ENCODE measurements at regions not wholly inside any gene's neighbourhood (a gene's known extent, or its start where the extent isn't known, plus 50 kb on each side); places are given as distances from the start of the nearest gene placed in this dataset.

DNA sequence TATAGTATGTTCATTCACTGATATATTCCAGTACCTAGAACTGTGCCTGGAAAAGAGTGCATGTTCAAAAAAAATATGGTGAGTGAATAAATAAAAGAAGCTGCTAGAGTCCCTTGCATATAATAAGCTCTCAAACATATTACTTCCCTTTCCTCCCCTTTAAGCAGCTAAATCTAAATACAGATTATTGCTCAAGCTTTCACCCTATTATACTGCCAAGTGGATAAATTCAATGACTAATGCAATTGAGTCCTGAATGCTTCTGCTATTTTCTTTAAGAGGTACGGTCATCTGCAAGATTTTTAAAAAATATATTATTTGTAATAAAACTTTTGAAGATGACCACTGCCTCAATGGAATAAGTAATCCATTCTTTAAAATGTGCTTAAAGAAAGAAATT is 248.4 kb downstream of the PLK2 start:
- intact Hi-C loops (cut with micrococcal nuclease; ENCODE audit: unreplicated experiment) = no loop called here
- Histone ChIP-seq H3K36me3 (ENCODE audit: control insufficient read depth, insufficient read depth, low read length) (no peaks in the 10 kb centered on the region), H3K9me3 (ENCODE audit: control insufficient read depth, insufficient read depth, low read depth, low read length) (no peaks in the 10 kb centered on the region), H3K27ac (ENCODE audit: low read length) (no peak overlapping the region), H3K4me1 (ENCODE audit: control insufficient read depth, insufficient read depth, low read length) (no peaks in the 10 kb centered on the region), H3K27me3 (ENCODE audit: control insufficient read depth, insufficient read depth, low read length) (no peaks in the 10 kb centered on the region), H3K4me3 (ENCODE audit: low read depth in 2 of 2, low read length in 2 of 2) (no peak overlapping the region)
- ATAC-seq (no peak), DNase-seq (ENCODE audit: low read depth, low spot score) (no peak)
- in situ Hi-C loops (cut with HindIII; ENCODE audit: low pct_unique_long_range_greater_than_20kb, low sequenced_read_pairs) = no loop called here
- ChIA-PET POLR2A (no interaction called here), CTCF (no interaction called here)
- TF ChIP-seq REST (IDR thresholded peaks at IDR 0.05; ENCODE audit: insufficient read depth in 1 of 2, low read depth in 2 of 2, low read length in 1 of 2) (no peak), SIN3A (IDR thresholded peaks at IDR 0.05; ENCODE audit: borderline replicate concordance, insufficient read depth, low read depth, low read length) (no peak), CTCF (IDR thresholded peaks at IDR 0.05) (no peak), POLR2AphosphoS5 (IDR thresholded peaks at IDR 0.05; ENCODE audit: low read depth, low read length) (no peak), TCF7L2 (IDR thresholded peaks at IDR 0.05; ENCODE audit: low read depth, low read length) (no peak)
- BruUV-seq (replicated peaks) = no TSS peak

DNA sequence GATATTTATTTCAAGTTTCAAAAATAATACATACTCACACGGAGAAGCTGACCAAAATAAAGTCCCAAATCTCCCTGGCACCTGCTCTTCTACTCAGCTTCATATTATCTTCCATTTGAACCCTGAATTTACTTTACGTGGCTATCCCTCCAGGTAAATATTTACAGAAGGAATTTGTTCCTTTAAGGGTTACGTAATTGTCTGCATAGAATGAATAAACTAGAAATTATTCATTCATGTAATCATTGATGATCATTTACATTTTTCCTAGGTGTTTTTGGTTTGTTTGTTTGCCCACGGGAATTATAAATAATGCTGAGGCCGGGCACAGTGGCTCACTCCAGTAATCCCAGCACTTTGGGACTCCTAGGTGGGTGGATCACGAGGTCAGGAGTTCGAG is 251.2 kb downstream of the PLK2 start:
- ChIA-PET POLR2A (no interaction called here), CTCF (no interaction called here)
- Histone ChIP-seq H3K9me3 (ENCODE audit: control insufficient read depth, insufficient read depth, low read depth, low read length) (no peaks in the 10 kb centered on the region), H3K36me3 (ENCODE audit: control insufficient read depth, insufficient read depth, low read length) (no peaks in the 10 kb centered on the region), H3K4me3 (ENCODE audit: low read depth in 2 of 2, low read length in 2 of 2) (no peak overlapping the region), H3K27me3 (ENCODE audit: control insufficient read depth, insufficient read depth, low read length) (no peaks in the 10 kb centered on the region), H3K27ac (ENCODE audit: low read length) (no peak overlapping the region), H3K4me1 (ENCODE audit: control insufficient read depth, insufficient read depth, low read length) (no peaks in the 10 kb centered on the region)
- intact Hi-C loops (cut with micrococcal nuclease; ENCODE audit: unreplicated experiment) (no loop called here), in situ Hi-C loops (cut with HindIII; ENCODE audit: low pct_unique_long_range_greater_than_20kb, low sequenced_read_pairs) (no loop called here)
- ATAC-seq (no peak), DNase-seq (ENCODE audit: low read depth, low spot score) (no peak)
- no peak for TF ChIP-seq CTCF (IDR thresholded peaks at IDR 0.05)
- TF ChIP-seq SIN3A (IDR thresholded peaks at IDR 0.05; ENCODE audit: borderline replicate concordance, insufficient read depth, low read depth, low read length) = no peak
- TF ChIP-seq POLR2AphosphoS5 (IDR thresholded peaks at IDR 0.05; ENCODE audit: low read depth, low read length) = no peak
- TF ChIP-seq TCF7L2 (IDR thresholded peaks at IDR 0.05; ENCODE audit: low read depth, low read length) = no peak
- TF ChIP-seq REST (IDR thresholded peaks at IDR 0.05; ENCODE audit: insufficient read depth in 1 of 2, low read depth in 2 of 2, low read length in 1 of 2) = no peak
- no TSS peak for BruUV-seq (replicated peaks)

Data from Panc1 (cell line).